HG02938 (cell line): ENCODE measurements at regions not wholly inside any gene's neighbourhood (a gene's known extent, or its start where the extent isn't known, plus 50 kb on each side); places are given as distances from the start of the nearest gene placed in this dataset.

Experiments used
- ATAC-seq: cut with Tn5 transposase; IDR thresholded peaks from one replicate; pipeline ENCODE4 v1.9.1; 2021; ENCODE audit warnings: mild to moderate bottlenecking, moderate library complexity; ENCODE audit not compliant: unreplicated experiment

- no peak for ATAC-seq
Measured at GRCh38 chr20:7308163-7308562, 540.7 kb downstream of the BMP2 start.

GRCh38 chr20:7313047-7313446 is 545.6 kb downstream of the BMP2 start:
- ATAC-seq = no peak

GRCh38 chr20:7323957-7324356 is 556.5 kb downstream of the BMP2 start:
- no peak for ATAC-seq

- no peak for ATAC-seq
Measured at GRCh38 chr20:7327810-7328209, 560.3 kb downstream of the BMP2 start.

- no peak for ATAC-seq
Measured at GRCh38 chr20:7330850-7331249, 563.4 kb downstream of the BMP2 start.

- ATAC-seq = no peak
Measured at GRCh38 chr20:7332169-7332568, 564.7 kb downstream of the BMP2 start.

GRCh38 chr20:7333841-7334240 is 566.4 kb downstream of the BMP2 start:
- no peak for ATAC-seq

GRCh38 chr20:7346026-7346425 is 578.5 kb downstream of the BMP2 start:
- no peak for ATAC-seq

- no peak for ATAC-seq
Measured at GRCh38 chr20:7346562-7346961, 579.1 kb downstream of the BMP2 start.

GRCh38 chr20:7347409-7347808 is 579.9 kb downstream of the BMP2 start:
- no peak for ATAC-seq

- ATAC-seq = no peak
Measured at GRCh38 chr20:7348253-7348652, 580.8 kb downstream of the BMP2 start.

GRCh38 chr20:7352165-7352564 is 584.7 kb downstream of the BMP2 start:
- ATAC-seq = no peak

GRCh38 chr20:7355051-7355450 is 585.2 kb downstream of the HAO1 start:
- no peak for ATAC-seq

- ATAC-seq = no peak
Measured at GRCh38 chr20:7358670-7359069, 581.6 kb downstream of the HAO1 start.

GRCh38 chr20:7359739-7360138 is 580.5 kb downstream of the HAO1 start:
- ATAC-seq = no peak

- no peak for ATAC-seq
Measured at GRCh38 chr20:7361321-7361720, 578.9 kb downstream of the HAO1 start.

- no peak for ATAC-seq
Measured at GRCh38 chr20:7361931-7362330, 578.3 kb downstream of the HAO1 start.

- no peak for ATAC-seq
Measured at GRCh38 chr20:7362601-7363000, 577.7 kb downstream of the HAO1 start.

- ATAC-seq = no peak
Measured at GRCh38 chr20:7366189-7366588, 574.1 kb downstream of the HAO1 start.

- ATAC-seq = no peak
Measured at GRCh38 chr20:7371518-7372163, 568.6 kb downstream of the HAO1 start.

GRCh38 chr20:7375905-7376304 is 564.4 kb downstream of the HAO1 start:
- no peak for ATAC-seq

GRCh38 chr20:7378864-7379605 is 561.2 kb downstream of the HAO1 start:
- ATAC-seq = no peak
